ENCODE measurements at regions not wholly inside any gene's neighbourhood (a gene's known extent, or its start where the extent isn't known, plus 50 kb on each side); places are given as distances from the start of the nearest gene placed in this dataset.

DNA sequence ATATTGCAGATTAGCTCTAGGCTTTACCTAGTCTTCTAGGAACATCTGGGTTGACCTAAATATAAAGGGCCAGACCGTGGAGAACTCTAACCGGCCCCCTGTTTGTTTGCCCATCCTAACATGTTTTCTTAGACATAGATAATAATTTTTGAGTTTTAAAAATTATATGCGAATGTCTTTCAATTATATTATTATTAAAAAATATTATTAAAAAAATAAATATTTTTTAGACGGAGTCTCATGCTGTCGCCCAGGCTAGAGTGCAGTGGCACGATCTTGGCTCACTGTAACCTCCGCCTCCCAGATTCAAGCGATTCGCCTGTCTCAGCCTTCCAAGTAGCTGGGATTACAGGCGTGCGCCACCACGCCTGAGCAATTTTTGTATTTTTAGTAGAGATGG, 318.5 kb downstream of the INHBA start (continued):
- TF ChIP-seq CTBP2 (IDR thresholded peaks at IDR 0.05; ENCODE audit: borderline replicate concordance, insufficient read depth, insufficient read length, low read length) (no peak), JUN (IDR thresholded peaks at IDR 0.05; ENCODE audit: low read depth, low read length) (no peak), SRF (IDR thresholded peaks at IDR 0.05; ENCODE audit: low read depth, low read length) (no peak)
